Sciatic nerve (tissue), 2 donors: ENCODE measurements at regions not wholly inside any gene's neighbourhood (a gene's known extent, or its start where the extent isn't known, plus 50 kb on each side); places are given as distances from the start of the nearest gene placed in this dataset.
"Not testable (repeated sequence)": the region's sequence is repeated elsewhere in the genome, so short reads cannot be mapped to it uniquely, and the experiment has no call there.

ENCODE experiments used
- ATAC-seq: fragments of 200-7000 bp; cut with Tn5 transposase; one replicate; pipeline ENCODE4 v1.9.1; 2020; ENCODE audit warnings: mild to moderate bottlenecking, moderate library complexity
- DNase-seq: peaks from one replicate; pipeline ENCODE4 v3.0.0-alpha.2; 2020; ENCODE audit warnings: low spot score
- intact Hi-C: fragments of 100-400 bp; cut with DNase I; formaldehyde crosslinking; loops from one replicate; pipeline ENCODE4 v1.14.2; 2022
- donor health status: DM: no; HTN: no; CAD: no.
- donor health status: DM: no; HTN: no; CAD: no.

DNA sequence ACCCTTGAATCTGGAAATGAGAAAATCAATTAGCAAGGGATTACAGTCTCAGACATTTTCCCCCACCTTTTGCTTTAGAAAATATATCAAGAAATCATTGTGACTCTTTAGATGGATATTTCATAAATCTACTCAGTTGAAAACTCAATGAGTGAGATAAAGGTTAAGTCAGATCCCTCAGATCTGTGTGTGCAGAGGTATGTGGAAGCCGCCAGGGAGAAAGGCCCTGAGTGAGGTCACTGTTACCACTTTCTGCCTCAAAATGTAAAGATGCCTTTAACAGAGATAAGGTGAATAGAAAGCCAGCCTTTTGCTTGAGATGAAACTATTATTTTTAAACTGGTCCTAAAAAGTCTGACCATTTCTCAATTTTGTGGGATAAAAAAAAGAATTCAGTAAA lies 225.6 kb upstream of the HES1 start:
- ATAC-seq (no peak), DNase-seq (no peak)
- intact Hi-C loops = no loop called here

DNA sequence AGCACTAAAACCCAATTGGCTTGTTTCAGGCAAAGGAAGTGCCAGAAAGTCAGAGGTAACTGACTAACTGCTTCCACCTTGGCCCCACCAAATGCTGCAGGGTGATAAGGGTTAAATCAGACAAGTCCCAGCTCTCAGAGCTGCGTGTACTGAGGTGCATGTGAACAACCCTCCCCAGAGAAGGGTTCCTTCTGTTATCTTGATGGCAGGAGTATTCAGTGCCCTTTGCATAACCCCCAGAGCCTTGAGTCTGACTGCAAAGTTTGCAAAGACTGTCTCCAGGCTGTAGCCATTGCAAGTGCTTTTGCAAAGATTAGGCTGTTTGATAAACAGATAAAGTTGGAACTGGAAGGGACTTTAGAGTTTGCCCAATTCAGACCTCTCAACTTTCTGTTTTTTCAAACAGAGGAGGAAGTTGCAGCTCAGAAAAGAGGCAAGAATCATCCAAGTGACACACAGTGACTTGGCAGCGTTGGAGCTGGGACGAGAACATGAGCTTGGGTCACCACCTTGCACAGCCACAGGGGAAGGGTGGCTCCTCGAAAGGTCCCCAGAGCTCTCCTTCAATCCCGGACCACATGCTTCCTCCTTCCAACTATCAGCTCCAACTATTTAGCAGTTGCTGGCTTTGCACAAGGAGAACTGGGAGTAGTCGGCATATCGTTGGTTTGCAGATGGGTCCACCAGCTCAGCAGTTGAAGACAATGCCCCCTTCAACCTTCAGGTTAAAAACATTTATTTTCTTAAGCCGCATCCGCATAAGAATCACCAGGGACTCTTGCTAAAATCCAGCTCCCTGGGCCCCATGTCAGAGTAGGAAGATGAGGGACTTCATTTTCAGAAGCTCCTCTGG lies 224.8 kb upstream of the HES1 start:
- peak; percentile 59 for ATAC-seq
- intact Hi-C loops = no loop called here
- DNase-seq = no peak

GRCh38 chr3:193911784-193912340 lies 224.1 kb upstream of the HES1 start:
- ATAC-seq (peak; percentile 44), DNase-seq (no peak)
- intact Hi-C loops = no loop called here

- intact Hi-C loops = no loop called here
- no peak for DNase-seq
- no peak for ATAC-seq
Observed at GRCh38 chr3:193912621-193913178, 223.2 kb upstream of the HES1 start.

DNA sequence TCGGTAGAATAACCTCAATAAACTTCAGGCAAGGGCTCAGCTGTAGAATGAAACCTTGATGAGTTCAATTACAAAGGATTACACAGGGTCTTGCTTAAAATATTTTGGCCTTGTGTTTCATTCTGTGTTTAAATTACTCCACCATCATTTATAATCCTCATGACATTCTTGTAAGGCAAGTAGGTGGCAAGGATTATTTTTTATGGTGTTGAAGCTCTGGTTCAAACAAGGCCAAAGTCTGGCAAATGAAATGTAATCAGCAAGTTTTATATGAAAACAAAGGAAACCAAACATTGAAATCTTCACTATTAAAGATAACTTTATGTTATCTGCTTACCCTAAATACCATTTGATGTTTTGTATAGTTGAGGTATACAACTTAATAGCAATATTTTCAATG lies 221.3 kb upstream of the HES1 start:
- intact Hi-C loops = no loop called here
- ATAC-seq (no peak), DNase-seq (no peak)

GRCh38 chr3:193915099-193915498 lies 220.8 kb upstream of the HES1 start:
- intact Hi-C loops = no loop called here
- DNase-seq = no peak
- ATAC-seq = no peak

DNA sequence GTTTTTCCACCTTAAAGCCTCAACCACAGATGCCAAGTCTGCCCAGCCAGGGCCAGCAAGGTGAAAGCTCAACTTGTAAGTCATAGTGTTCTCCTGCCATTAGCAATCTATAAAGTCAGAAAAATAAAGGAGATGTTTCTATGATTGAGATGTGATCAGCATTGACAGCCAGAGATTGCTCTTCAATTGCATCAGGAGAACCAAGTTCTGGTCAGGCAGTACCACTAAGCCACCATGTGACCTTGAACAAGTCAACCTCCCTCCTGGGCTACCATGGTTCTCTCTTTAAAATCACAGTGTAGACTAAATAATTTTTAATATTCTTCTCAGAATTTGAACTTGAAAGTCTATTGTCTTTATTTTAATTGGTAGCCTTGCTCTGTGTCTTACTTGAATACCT lies 220.3 kb upstream of the HES1 start:
- no peak for DNase-seq

DNA sequence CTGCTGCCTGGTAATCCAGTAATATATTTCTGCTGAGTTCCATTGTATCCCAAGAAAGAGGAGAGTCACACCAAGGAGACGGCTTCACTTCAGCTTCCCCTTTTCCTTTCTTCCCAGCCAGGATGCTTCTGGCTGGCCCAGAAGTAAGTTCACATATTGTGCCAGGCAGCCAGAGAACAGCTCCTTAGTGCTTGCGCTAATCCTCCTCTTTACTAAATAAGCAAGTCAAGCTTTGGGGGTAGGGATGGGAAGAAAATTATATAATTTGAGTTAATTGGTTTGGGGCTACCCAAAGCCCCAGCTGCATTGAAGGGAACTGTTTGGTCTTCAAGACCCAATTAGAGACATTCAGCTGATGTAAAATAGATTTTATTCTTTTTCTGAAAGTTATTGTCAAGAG lies 218.8 kb upstream of the HES1 start:
- intact Hi-C loops = no loop called here

More for the DNA sequence above, 220.3 kb upstream of the HES1 start:
- no peak for ATAC-seq
- intact Hi-C loops = no loop called here

GRCh38 chr3:193921465-193921864 lies 214.5 kb upstream of the HES1 start:
- no peak for ATAC-seq
- no peak for DNase-seq
- intact Hi-C loops = no loop called here

More for the DNA sequence above, 218.8 kb upstream of the HES1 start:
- ATAC-seq (no peak), DNase-seq (no peak)

DNA sequence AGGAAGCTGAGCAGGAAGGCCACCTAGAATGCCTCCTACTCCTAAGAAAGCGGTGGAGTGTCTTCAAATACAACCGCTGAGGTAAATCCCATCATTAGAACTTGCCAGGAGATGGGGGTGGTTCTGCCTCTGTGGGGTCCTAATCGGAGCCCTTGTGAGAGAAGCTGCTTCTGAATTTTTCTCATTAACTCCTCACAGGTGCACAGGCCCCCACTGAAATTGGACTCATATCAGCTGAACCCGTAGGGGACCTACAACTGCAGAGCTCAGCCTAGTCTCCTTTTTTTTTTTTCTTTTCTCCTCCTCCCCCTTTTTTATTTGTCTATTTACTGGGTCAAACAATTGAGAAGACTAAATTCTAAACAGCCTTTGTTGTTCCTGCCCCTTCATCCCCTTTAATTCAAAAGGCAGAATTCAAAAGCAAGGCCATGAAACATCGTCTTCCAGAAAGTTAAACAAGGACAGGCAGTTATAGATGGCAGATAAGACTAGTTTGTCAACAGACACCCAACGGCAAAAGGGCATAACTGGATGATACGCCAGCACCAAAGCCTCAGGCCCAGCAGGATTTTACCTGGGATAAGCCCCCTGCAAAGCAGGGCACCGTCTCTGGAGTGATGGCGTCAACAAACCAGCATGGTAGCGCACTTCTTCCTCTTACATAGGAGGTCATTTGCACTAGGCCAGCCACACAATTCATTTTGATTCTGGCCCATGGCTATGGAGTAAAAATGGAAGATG lies 213.7 kb upstream of the HES1 start:
- ATAC-seq = no peak
- DNase-seq = no peak
- intact Hi-C loops = no loop called here

DNA sequence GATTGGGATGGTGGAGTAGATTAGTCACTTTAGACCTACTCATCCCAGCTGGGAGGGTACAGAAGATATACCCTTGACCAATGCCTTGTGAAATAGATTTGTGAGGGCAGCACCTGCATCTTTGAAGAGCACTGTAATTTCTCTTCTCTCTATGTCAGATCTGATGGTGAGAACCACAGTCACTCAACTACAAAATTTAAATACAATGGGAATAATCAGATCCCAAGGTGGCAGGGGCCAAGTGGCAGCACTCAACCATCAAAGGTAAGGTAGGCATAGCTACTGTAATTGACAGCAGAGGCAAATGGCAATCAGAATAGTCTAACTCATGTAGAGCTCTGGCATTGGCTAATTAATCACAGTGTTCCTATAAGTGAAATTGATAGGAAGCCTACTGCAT lies 212.0 kb upstream of the HES1 start:
- DNase-seq, intact Hi-C loops, ATAC-seq: not testable (repeated sequence)

- DNase-seq, intact Hi-C loops, ATAC-seq: not testable (repeated sequence)
Observed at GRCh38 chr3:193926071-193926470, 209.9 kb upstream of the HES1 start.

- DNase-seq, ATAC-seq, intact Hi-C loops: not testable (repeated sequence)
Observed at GRCh38 chr3:193927413-193928206, 208.3 kb upstream of the HES1 start.

GRCh38 chr3:193928354-193929209 lies 207.4 kb upstream of the HES1 start:
- ATAC-seq (peak; percentile 22), DNase-seq (no peak)
- intact Hi-C loops = no loop called here

DNA sequence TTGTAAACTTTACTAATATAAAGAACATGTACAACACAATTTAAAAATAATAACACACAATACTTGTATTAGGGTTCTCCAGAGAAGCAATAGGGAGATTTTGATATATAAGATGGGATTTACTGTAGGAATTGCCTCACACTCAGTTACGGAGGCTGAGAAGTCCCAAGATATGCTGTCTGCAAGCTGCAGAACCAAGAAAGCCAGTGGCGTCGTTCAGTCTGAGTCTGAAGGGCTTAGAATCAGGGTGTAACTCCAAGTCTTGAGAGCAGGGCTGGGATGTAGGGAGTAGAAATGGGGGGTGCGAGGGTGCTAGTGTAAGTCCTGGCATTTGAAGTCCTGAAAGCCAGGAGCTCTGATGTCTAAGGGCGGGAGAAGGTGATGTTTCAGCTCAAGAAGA lies 206.6 kb upstream of the HES1 start:
- no peak for ATAC-seq
- intact Hi-C loops = no loop called here
- DNase-seq = no peak

DNA sequence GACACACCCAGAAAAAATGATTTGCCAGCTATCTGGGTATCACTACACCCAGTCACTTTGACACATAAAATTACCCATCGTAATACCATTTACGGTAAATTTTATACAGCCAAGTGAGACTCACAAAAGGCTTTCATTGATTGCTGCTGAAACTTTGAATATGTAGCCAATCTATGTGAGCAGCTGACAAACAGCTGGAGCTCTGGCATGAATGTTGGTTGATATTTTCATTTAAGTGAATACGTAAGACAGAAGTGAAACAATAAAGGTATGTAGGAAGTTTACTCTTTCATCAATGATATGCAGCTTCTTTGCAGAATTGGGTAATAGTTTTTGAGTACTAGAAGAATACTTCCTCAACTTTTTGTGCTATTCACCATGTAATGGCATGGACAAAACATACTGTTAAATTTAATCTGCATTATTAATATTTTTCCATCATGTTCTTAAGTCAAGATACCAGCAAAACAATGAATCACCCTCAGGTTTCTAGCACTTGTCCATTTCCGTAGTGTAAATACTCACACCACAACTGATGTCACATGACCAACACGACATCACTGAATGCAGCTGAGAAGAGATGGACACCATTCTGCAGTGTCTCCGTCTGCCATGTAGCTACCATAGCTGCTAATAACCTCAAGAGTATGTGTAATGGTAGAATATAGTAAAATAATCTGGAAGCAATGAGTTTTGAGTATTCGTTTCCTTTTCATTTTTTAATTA lies 205.9 kb upstream of the HES1 start:
- no peak for DNase-seq
- intact Hi-C loops = no loop called here
- no peak for ATAC-seq

DNA sequence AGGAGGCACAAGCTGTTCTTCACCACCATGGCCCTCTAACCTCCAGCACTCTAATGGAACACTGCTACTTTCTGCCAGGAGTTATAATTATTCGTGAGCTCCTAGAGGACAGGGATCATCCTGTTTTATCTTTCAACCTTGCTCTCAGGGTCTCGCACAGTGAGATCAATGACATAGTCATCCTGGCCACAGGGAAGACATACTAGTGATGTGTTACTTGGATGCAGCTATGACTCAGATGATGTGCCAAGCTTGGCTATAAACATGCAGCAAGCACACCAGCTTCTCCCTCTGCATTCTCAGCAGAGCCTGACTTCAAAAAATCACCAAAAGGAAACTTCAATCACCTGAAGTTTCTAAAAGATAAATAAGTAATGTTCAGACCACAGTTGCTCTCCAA lies 203.8 kb upstream of the HES1 start:
- DNase-seq (no peak), ATAC-seq (no peak)
- intact Hi-C loops = no loop called here
